ENCODE measurements at regions not wholly inside any gene's neighbourhood (a gene's known extent, or its start where the extent isn't known, plus 50 kb on each side); places are given as distances from the start of the nearest gene placed in this dataset.

- no peak for TF ChIP-seq CTCF (IDR thresholded peaks at IDR 0.05; ENCODE audit: poor library complexity)
- TF ChIP-seq EZH2phosphoT487 (IDR thresholded peaks at IDR 0.05; ENCODE audit: low read depth, severe bottlenecking, unreplicated experiment): no peak
Observed at GRCh38 chr14:86946446-86946845, 1046.5 kb downstream of the GALC start.

Data from hepatocyte (in vitro differentiated cells).